ENCODE measurements at regions not wholly inside any gene's neighbourhood (a gene's known extent, or its start where the extent isn't known, plus 50 kb on each side); places are given as distances from the start of the nearest gene placed in this dataset.
"Not testable (repeated sequence)": the region's sequence is repeated elsewhere in the genome, so short reads cannot be mapped to it uniquely, and the experiment has no call there.

DNA sequence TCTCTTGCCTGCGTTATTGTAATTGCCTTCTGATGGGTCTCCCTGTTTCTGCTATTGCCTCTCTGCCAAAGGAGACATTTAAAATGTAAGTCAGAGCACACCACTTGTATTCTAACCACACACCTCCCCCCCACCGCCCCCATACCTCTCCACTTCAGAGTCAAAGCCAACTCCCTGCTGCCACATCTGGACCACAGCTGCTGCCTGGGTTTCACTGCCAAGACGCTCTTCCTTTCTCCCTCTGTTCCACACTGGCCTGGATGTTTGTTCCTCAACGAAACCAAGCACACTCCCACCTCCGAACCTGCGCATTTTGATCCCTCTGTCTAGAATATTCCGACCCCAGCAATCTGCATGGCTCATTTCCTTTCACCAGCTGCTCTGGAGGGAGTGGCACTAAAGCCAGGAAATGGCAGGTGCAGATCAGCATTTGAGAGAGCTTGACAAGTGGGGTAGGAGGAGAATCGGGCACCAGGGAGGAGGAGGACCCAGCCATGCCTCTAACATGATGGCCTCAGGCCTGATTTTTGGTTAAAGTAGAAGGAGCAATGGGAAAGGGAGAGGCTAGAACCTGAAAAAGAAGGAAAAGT, 92.4 kb upstream of the HS3ST2 start:
- Histone ChIP-seq H3K9ac (ENCODE audit: insufficient read depth, low read length) (no peak overlapping the region), H4K20me1 (ENCODE audit: control insufficient read depth, extremely low read depth, insufficient read depth, low read length) (no peaks in the 10 kb centered on the region), H3K36me3 (ENCODE audit: control insufficient read depth, insufficient read depth, low read length) (no peaks in the 10 kb centered on the region), H3K4me1 (ENCODE audit: control insufficient read depth, extremely low read depth, insufficient read depth, low read length) (no peaks in the 10 kb centered on the region), H3K4me3 (replicated peaks in 1 of 4; ENCODE audit: control extremely low read depth in 1 of 4, insufficient read depth in 1 of 4, low read depth in 3 of 4, low read length in 4 of 4) (no peak overlapping the region), H3K4me2 (ENCODE audit: extremely low read depth, insufficient read depth, low read length) (no peak overlapping the region), H3K27ac (ENCODE audit: insufficient read depth, low read length) (no peak overlapping the region), H2AFZ (ENCODE audit: low read length) (no peak overlapping the region), H3K9me3 (ENCODE audit: control insufficient read depth, insufficient read depth, low read depth, low read length) (no peaks in the 10 kb centered on the region), H3K27me3 (ENCODE audit: control insufficient read depth, insufficient read depth, low read length) (no peaks in the 10 kb centered on the region), H3K79me2 (ENCODE audit: control insufficient read depth, insufficient read depth, low read length) (no peaks in the 10 kb centered on the region)
- DNase-seq (ENCODE audit: low read depth in 2 of 2) = no peak
- TF ChIP-seq EZH2 (IDR thresholded peaks at IDR 0.05; ENCODE audit: low read length, missing control alignments) = no peak
- no peak for TF ChIP-seq CTCF (conservative IDR thresholded peaks at IDR 0.05 in 1 of 2, IDR thresholded peaks at IDR 0.05 in 1 of 2; ENCODE audit: low read depth in 1 of 2, low read length in 2 of 2)

DNA sequence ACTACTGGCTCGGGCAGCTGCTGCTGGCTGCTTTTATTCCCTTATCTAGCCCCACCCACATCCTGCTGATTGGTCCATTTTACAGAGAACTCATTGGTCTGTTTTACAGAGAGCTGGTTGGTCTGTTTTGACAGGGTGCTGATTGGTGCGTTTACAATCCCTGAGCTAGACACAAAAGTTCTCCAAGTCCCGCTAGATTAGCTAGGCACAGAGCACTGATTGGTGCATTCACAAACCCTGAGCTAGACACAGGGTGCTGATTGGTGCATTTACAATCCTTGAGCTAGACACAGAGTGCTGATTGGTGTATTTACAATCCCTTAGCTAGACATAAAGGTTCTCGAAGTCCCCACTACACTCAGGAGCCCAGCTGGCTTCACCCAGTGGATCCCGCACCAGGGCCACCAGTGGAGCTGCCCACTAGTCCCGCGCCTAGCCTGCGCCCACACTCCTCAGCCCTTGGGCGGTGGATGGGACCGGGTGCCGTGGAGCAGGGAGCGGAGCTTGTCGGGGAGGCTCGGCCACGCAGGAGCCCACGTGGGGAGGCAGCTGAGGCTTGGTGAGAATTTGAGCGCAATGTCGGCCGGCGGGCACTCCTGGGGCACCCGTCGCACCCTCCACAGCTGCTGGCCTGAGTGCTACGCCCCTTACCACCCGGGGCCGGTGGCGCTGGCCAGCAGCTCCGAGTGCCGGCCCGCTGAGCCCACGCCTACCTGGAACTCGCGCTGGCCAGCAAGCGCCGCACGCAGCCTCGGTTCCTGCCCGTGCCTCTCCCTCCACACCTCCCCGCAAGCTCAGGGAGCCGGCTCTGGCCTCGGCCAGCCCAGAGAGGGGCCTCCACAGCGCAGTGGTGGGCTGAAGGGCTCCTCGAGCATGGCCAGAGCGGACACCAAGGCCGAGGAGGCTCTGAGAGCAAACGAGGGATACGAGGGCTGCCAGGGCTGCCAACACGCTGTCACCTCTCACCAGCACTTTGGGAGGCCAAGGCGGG, 91.1 kb upstream of the HS3ST2 start:
- H3K4me1 ChIP-seq (ENCODE audit: control insufficient read depth, extremely low read depth, insufficient read depth, low read length); H3K4me2 ChIP-seq (ENCODE audit: extremely low read depth, insufficient read depth, low read length); H3K36me3 ChIP-seq (ENCODE audit: control insufficient read depth, insufficient read depth, low read length); H3K9me3 ChIP-seq (ENCODE audit: control insufficient read depth, insufficient read depth, low read depth, low read length); H3K4me3 ChIP-seq (replicated peaks in 1 of 4; ENCODE audit: control extremely low read depth in 1 of 4, insufficient read depth in 1 of 4, low read depth in 3 of 4, low read length in 4 of 4); H2AFZ ChIP-seq (ENCODE audit: low read length); H3K79me2 ChIP-seq (ENCODE audit: control insufficient read depth, insufficient read depth, low read length); DNase-seq (ENCODE audit: low read depth in 2 of 2); H3K9ac ChIP-seq (ENCODE audit: insufficient read depth, low read length); H3K27ac ChIP-seq (ENCODE audit: insufficient read depth, low read length); H4K20me1 ChIP-seq (ENCODE audit: control insufficient read depth, extremely low read depth, insufficient read depth, low read length); H3K27me3 ChIP-seq (ENCODE audit: control insufficient read depth, insufficient read depth, low read length): not testable (repeated sequence)

DNA sequence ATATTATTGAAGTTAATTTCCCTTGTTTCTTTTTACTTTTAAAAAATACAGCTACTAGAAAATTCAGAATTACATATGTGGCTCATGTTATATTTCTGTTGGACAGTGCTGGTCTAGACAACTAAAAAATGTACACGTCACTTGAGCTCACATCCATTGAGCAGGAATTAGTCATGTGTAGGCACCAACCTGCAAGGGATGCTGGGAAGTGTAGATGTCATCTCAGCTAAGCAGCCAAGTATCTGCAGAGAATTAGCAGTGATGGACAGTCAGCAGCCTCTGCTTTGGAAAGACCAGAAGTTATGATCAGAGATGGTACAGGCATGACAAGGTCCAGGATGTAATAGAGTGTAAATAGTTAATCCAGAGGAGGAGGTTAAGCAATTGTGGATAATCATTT, 87.1 kb upstream of the HS3ST2 start:
- Histone ChIP-seq H3K36me3 (ENCODE audit: control insufficient read depth, insufficient read depth, low read length) (no peaks in the 10 kb centered on the region), H3K4me2 (ENCODE audit: extremely low read depth, insufficient read depth, low read length) (no peak overlapping the region), H3K27ac (ENCODE audit: insufficient read depth, low read length) (no peak overlapping the region), H3K9me3 (ENCODE audit: control insufficient read depth, insufficient read depth, low read depth, low read length) (no peaks in the 10 kb centered on the region), H2AFZ (ENCODE audit: low read length) (no peak overlapping the region), H4K20me1 (ENCODE audit: control insufficient read depth, extremely low read depth, insufficient read depth, low read length) (no peaks in the 10 kb centered on the region), H3K79me2 (ENCODE audit: control insufficient read depth, insufficient read depth, low read length) (no peaks in the 10 kb centered on the region), H3K9ac (ENCODE audit: insufficient read depth, low read length) (no peak overlapping the region), H3K4me3 (replicated peaks in 1 of 4; ENCODE audit: control extremely low read depth in 1 of 4, insufficient read depth in 1 of 4, low read depth in 3 of 4, low read length in 4 of 4) (no peak overlapping the region), H3K27me3 (ENCODE audit: control insufficient read depth, insufficient read depth, low read length) (no peaks in the 10 kb centered on the region), H3K4me1 (ENCODE audit: control insufficient read depth, extremely low read depth, insufficient read depth, low read length) (no peaks in the 10 kb centered on the region)
- TF ChIP-seq EZH2 (IDR thresholded peaks at IDR 0.05; ENCODE audit: low read length, missing control alignments) = no peak
- no peak for TF ChIP-seq CTCF (conservative IDR thresholded peaks at IDR 0.05 in 1 of 2, IDR thresholded peaks at IDR 0.05 in 1 of 2; ENCODE audit: low read depth in 1 of 2, low read length in 2 of 2)
- DNase-seq (ENCODE audit: low read depth in 2 of 2) = no peak
